ENCODE measurements at regions not wholly inside any gene's neighbourhood (a gene's known extent, or its start where the extent isn't known, plus 50 kb on each side); places are given as distances from the start of the nearest gene placed in this dataset. TPM values are rescaled to one million over a fixed set of nuclear protein-coding genes. Genes with fewer than 3 reads are reported as not detected.

Small RNA genes lying in the stretch of these regions (small RNA-seq; reads per million reads assigned to genes)
- gene MIR8068 (ENCODE audit: low replicate concordance): not detected
- gene RN7SL240P (ENCODE audit: low replicate concordance): not detected

All from tongue (tissue), 1 donor.